ENCODE measurements at regions not wholly inside any gene's neighbourhood (a gene's known extent, or its start where the extent isn't known, plus 50 kb on each side); places are given as distances from the start of the nearest gene placed in this dataset.

DNA sequence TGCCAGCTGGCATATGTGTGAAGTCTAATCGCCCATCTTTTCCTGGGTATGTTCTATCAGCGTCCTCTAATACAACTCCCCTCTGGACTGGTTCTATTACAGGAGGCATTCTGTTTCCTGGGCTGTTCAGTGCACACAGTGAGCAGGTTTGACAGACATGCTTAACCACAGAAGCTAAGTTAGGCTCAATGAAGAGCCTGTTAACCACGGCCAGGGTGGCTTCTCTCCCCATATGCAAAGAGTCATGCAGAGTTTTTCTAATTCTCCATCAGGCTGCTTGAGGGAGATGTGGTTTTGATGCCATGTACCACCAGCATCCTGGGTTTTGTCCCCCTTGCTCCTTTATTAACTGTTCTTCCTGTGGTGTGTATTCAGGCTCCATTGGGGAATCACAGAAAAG is 57.2 kb upstream of the ALOX12 start:
- peak; percentile 28 for ATAC-seq
- TF ChIP-seq, protein P1, sequence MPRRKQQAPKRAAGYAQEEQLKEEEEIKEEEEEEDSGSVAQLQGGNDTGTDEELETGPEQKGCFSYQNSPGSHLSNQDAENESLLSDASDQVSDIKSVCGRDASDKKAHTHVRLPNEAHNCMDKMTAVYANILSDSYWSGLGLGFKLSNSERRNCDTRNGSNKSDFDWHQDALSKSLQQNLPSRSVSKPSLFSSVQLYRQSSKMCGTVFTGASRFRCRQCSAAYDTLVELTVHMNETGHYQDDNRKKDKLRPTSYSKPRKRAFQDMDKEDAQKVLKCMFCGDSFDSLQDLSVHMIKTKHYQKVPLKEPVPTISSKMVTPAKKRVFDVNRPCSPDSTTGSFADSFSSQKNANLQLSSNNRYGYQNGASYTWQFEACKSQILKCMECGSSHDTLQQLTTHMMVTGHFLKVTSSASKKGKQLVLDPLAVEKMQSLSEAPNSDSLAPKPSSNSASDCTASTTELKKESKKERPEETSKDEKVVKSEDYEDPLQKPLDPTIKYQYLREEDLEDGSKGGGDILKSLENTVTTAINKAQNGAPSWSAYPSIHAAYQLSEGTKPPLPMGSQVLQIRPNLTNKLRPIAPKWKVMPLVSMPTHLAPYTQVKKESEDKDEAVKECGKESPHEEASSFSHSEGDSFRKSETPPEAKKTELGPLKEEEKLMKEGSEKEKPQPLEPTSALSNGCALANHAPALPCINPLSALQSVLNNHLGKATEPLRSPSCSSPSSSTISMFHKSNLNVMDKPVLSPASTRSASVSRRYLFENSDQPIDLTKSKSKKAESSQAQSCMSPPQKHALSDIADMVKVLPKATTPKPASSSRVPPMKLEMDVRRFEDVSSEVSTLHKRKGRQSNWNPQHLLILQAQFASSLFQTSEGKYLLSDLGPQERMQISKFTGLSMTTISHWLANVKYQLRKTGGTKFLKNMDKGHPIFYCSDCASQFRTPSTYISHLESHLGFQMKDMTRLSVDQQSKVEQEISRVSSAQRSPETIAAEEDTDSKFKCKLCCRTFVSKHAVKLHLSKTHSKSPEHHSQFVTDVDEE (CRISPR knock-in tag; IDR thresholded peaks at IDR 0.05) = no peak

DNA sequence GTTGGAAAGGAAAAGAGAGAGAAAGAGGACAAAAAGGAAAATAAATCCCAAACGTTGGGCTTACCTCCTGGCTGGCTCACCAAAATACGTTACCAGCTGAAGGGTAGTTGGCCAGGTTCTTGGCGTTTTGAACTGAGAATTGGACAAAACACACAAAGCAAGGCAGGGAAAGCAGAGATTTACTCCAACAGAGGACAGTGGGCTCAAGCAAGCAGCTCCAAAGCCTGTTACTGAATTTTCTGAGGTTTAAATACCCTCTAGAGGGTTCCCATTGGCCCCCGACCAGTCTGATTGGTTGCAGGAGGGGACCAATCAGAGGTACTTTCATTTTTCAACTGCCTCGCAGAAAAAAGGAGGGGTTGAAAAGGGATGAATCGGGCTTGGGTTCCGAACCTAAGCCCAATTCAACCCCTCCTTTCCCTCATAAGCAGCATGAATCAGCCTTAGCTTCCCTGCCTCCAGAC is 55.6 kb upstream of the ALOX12 start:
- TF ChIP-seq ARNTL (CRISPR knock-in tag; IDR thresholded peaks at IDR 0.05; ENCODE audit: borderline replicate concordance, low read depth) (no peak), TOX (CRISPR knock-in tag; IDR thresholded peaks at IDR 0.05; ENCODE audit: borderline replicate concordance) (no peak), ZNF8 (CRISPR knock-in tag; IDR thresholded peaks at IDR 0.05) (no peak), RARB (CRISPR knock-in tag; IDR thresholded peaks at IDR 0.05) (no peak), ESRRG (CRISPR knock-in tag; IDR thresholded peaks at IDR 0.05) (no peak)
- TF ChIP-seq, protein P2, sequence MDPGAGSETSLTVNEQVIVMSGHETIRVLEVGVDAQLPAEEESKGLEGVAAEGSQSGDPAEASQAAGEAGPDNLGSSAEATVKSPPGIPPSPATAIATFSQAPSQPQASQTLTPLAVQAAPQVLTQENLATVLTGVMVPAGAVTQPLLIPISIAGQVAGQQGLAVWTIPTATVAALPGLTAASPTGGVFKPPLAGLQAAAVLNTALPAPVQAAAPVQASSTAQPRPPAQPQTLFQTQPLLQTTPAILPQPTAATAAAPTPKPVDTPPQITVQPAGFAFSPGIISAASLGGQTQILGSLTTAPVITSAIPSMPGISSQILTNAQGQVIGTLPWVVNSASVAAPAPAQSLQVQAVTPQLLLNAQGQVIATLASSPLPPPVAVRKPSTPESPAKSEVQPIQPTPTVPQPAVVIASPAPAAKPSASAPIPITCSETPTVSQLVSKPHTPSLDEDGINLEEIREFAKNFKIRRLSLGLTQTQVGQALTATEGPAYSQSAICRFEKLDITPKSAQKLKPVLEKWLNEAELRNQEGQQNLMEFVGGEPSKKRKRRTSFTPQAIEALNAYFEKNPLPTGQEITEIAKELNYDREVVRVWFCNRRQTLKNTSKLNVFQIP (CRISPR knock-in tag; IDR thresholded peaks at IDR 0.05; ENCODE audit: borderline replicate concordance, low read depth) = no peak
- TF ChIP-seq, protein P3, sequence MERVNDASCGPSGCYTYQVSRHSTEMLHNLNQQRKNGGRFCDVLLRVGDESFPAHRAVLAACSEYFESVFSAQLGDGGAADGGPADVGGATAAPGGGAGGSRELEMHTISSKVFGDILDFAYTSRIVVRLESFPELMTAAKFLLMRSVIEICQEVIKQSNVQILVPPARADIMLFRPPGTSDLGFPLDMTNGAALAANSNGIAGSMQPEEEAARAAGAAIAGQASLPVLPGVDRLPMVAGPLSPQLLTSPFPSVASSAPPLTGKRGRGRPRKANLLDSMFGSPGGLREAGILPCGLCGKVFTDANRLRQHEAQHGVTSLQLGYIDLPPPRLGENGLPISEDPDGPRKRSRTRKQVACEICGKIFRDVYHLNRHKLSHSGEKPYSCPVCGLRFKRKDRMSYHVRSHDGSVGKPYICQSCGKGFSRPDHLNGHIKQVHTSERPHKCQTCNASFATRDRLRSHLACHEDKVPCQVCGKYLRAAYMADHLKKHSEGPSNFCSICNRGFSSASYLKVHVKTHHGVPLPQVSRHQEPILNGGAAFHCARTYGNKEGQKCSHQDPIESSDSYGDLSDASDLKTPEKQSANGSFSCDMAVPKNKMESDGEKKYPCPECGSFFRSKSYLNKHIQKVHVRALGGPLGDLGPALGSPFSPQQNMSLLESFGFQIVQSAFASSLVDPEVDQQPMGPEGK (CRISPR knock-in tag; IDR thresholded peaks at IDR 0.05; ENCODE audit: borderline replicate concordance) = no peak
- TF ChIP-seq, protein P4, sequence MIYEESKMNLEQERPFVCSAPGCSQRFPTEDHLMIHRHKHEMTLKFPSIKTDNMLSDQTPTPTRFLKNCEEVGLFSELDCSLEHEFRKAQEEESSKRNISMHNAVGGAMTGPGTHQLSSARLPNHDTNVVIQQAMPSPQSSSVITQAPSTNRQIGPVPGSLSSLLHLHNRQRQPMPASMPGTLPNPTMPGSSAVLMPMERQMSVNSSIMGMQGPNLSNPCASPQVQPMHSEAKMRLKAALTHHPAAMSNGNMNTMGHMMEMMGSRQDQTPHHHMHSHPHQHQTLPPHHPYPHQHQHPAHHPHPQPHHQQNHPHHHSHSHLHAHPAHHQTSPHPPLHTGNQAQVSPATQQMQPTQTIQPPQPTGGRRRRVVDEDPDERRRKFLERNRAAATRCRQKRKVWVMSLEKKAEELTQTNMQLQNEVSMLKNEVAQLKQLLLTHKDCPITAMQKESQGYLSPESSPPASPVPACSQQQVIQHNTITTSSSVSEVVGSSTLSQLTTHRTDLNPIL (CRISPR knock-in tag; IDR thresholded peaks at IDR 0.05; ENCODE audit: low read depth) = no peak
- ATAC-seq = peak; percentile 81

DNA sequence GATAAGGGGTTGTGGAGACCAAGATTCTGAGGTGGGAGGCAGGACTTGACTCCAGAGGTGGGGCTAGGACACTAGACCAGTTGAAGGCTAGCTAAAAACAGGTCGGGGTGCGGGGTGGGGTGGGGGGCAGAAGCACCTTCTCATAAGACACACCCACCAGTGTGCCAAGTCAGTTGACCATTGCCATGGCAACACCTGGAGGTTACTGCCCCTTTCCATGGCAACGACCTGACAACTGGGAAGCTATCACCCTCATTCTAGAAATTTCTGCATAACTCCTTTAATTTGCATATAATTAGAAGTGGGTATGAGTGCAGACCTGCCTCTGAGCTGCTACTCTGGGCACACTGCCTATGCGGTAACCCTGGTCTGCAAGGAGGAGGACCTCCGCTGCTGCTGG is 53.9 kb upstream of the ALOX12 start:
- TF ChIP-seq, protein P2 (CRISPR knock-in tag; IDR thresholded peaks at IDR 0.05; ENCODE audit: borderline replicate concordance, low read depth) = no peak
- TF ChIP-seq ZC3H10 (CRISPR knock-in tag; IDR thresholded peaks at IDR 0.05) (no peak), PPARA (CRISPR knock-in tag; IDR thresholded peaks at IDR 0.05; ENCODE audit: borderline replicate concordance) (no peak), ARNTL (CRISPR knock-in tag; IDR thresholded peaks at IDR 0.05; ENCODE audit: borderline replicate concordance, low read depth) (no peak), ZFP30 (CRISPR knock-in tag; IDR thresholded peaks at IDR 0.05) (no peak), ESRRG (CRISPR knock-in tag; IDR thresholded peaks at IDR 0.05) (no peak), RARB (CRISPR knock-in tag; IDR thresholded peaks at IDR 0.05) (no peak), SNAI2 (CRISPR knock-in tag; IDR thresholded peaks at IDR 0.05) (no peak), ZNF70 (CRISPR knock-in tag; IDR thresholded peaks at IDR 0.05) (no peak), OSR1 (CRISPR knock-in tag; IDR thresholded peaks at IDR 0.05) (no peak), ZFP3 (CRISPR knock-in tag; IDR thresholded peaks at IDR 0.05) (no peak), TCF4 (CRISPR knock-in tag; IDR thresholded peaks at IDR 0.05; ENCODE audit: borderline replicate concordance) (no peak), BACH2 (CRISPR knock-in tag; IDR thresholded peaks at IDR 0.05; ENCODE audit: borderline replicate concordance) (no peak), GLIS3 (CRISPR knock-in tag; IDR thresholded peaks at IDR 0.05) (no peak), ZNF8 (CRISPR knock-in tag; IDR thresholded peaks at IDR 0.05) (no peak), ISL1 (CRISPR knock-in tag; IDR thresholded peaks at IDR 0.05) (no peak)
- TF ChIP-seq, protein P5, sequence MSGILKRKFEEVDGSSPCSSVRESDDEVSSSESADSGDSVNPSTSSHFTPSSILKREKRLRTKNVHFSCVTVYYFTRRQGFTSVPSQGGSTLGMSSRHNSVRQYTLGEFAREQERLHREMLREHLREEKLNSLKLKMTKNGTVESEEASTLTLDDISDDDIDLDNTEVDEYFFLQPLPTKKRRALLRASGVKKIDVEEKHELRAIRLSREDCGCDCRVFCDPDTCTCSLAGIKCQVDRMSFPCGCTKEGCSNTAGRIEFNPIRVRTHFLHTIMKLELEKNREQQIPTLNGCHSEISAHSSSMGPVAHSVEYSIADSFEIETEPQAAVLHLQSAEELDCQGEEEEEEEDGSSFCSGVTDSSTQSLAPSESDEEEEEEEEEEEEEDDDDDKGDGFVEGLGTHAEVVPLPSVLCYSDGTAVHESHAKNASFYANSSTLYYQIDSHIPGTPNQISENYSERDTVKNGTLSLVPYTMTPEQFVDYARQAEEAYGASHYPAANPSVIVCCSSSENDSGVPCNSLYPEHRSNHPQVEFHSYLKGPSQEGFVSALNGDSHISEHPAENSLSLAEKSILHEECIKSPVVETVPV (CRISPR knock-in tag; IDR thresholded peaks at IDR 0.05) = no peak
- TF ChIP-seq, protein P4 (CRISPR knock-in tag; IDR thresholded peaks at IDR 0.05; ENCODE audit: low read depth) = no peak
- TF ChIP-seq, protein P3 (CRISPR knock-in tag; IDR thresholded peaks at IDR 0.05; ENCODE audit: borderline replicate concordance) = no peak
- ATAC-seq = no peak

Measured in SK-N-SH treated with all-trans-retinoic acid at 6 μM for 48 hours (cell line).